PC-3 (cell line): ENCODE measurements at regions not wholly inside any gene's neighbourhood (a gene's known extent, or its start where the extent isn't known, plus 50 kb on each side); places are given as distances from the start of the nearest gene placed in this dataset.

ENCODE experiments used
- ATAC-seq: fragments of 200-7000 bp; cut with Tn5 transposase; 2 replicates; pipeline ENCODE4 v1.9.1; 2020; ENCODE audit warnings: mild to moderate bottlenecking, moderate library complexity
- BruUV-seq: library from RNA; stranded (reverse); fragments of 400-500 nt; replicated peaks from 2 replicates; lab custom pipeline; 2021; lab: Mats Ljungman, UMichigan
- CTCF ChIA-PET: fragments of 300-600 bp; sonication (Branson Sonifier 250); formaldehyde crosslinking; loops from one replicate; lab custom pipeline; 2022; ENCODE audit warnings: antibody characterized with exemption; lab: Charles Lee
- POLR2A ChIA-PET: fragments of 300-600 bp; sonication (Branson Sonifier 250); formaldehyde crosslinking; loops from one replicate; lab custom pipeline; 2022; ENCODE audit warnings: antibody characterized with exemption; ENCODE audit not compliant: unreplicated experiment; lab: Charles Lee
- DNase-seq: peaks from one replicate; pipeline ENCODE4 v3.0.0-alpha.2; 2015
- H2AFZ ChIP-seq: fragments of 300-600 bp; sonication (generic); 2 replicates; pipeline ENCODE4 v1.6.0; 2016; ENCODE audit warnings: antibody characterized with exemption, low read length
- H3F3A ChIP-seq: fragments of 300-600 bp; sonication (generic); one replicate; pipeline ENCODE4 v1.6.0; 2017; ENCODE audit warnings: antibody characterized with exemption, low read length, control low read depth, mild to moderate bottlenecking; ENCODE audit not compliant: unreplicated experiment
- H3K27ac ChIP-seq: fragments of 300-600 bp; sonication (generic); 2 replicates; pipeline ENCODE4 v1.5.1; 2016; ENCODE audit warnings: mild to moderate bottlenecking, low read length
- H3K27me3 ChIP-seq: fragments of 300-600 bp; sonication (generic); 2 replicates; pipeline ENCODE4 v1.6.1; 2016; ENCODE audit warnings: low read length, mixed read lengths
- H3K36me3 ChIP-seq: fragments of 300-600 bp; sonication (generic); 2 replicates; pipeline ENCODE4 v1.6.1; 2016; ENCODE audit warnings: low read depth, mixed run types, low read length, mixed read lengths
- H3K4me1 ChIP-seq: fragments of 300-600 bp; sonication (generic); 2 replicates; pipeline ENCODE4 v1.5.1; 2016; ENCODE audit warnings: low read length; ENCODE audit not compliant: insufficient read depth
- H3K4me2 ChIP-seq: fragments of 300-600 bp; sonication (generic); 2 replicates; pipeline ENCODE4 v1.6.0; 2016; ENCODE audit warnings: low read length
- H3K4me3 ChIP-seq: fragments of 300-600 bp; sonication (generic); 2 replicates; pipeline ENCODE4 v1.5.1; 2016; ENCODE audit warnings: mild to moderate bottlenecking, low read length, mixed read lengths
- H3K79me2 ChIP-seq: fragments of 300-600 bp; sonication (generic); 2 replicates; pipeline ENCODE4 v1.6.1; 2017; ENCODE audit warnings: low read length, mixed read lengths
- H3K9ac ChIP-seq: fragments of 300-600 bp; sonication (generic); 2 replicates; pipeline ENCODE4 v1.6.0; 2016; ENCODE audit warnings: mild to moderate bottlenecking, low read length
- H3K9me2 ChIP-seq: fragments of 300-600 bp; sonication (generic); replicated peaks from 2 replicates; pipeline ENCODE4 v1.6.1; 2016; ENCODE audit warnings: mixed run types, low read length, mixed read lengths
- H3K9me3 ChIP-seq: fragments of 300-600 bp; sonication (generic); 2 replicates; pipeline ENCODE4 v1.6.1; 2016; ENCODE audit warnings: low read length, mixed read lengths
- H4K20me1 ChIP-seq: fragments of 300-600 bp; sonication (generic); 2 replicates; pipeline ENCODE4 v1.6.1; 2016; ENCODE audit warnings: low read length, mixed read lengths
- CTCF ChIP-seq: fragments of 300-600 bp; sonication (generic); conservative IDR thresholded peaks from 2 replicates; pipeline ENCODE4 v1.5.1; 2017; ENCODE audit warnings: antibody characterized with exemption, low read depth, mild to moderate bottlenecking, low read length
- EZH2 ChIP-seq: fragments of 300-600 bp; sonication (generic); IDR thresholded peaks from one replicate; pipeline ENCODE4 v1.6.1; 2017; ENCODE audit warnings: antibody characterized with exemption, mild to moderate bottlenecking, low read length; ENCODE audit not compliant: unreplicated experiment
- EZH2phosphoT487 ChIP-seq: fragments of 300-600 bp; sonication (generic); IDR thresholded peaks from 2 replicates; pipeline ENCODE4 v1.6.1; 2018; ENCODE audit warnings: mild to moderate bottlenecking, antibody characterized with exemption, low read length, borderline replicate concordance
- intact Hi-C: fragments of 100-400 bp; cut with micrococcal nuclease; formaldehyde crosslinking; loops from 2 replicates; pipeline ENCODE4 v1.9.0; 2023

GRCh38 chr16:54361246-54361645 is 74.7 kb upstream of the IRX3 start:
- no peak for DNase-seq
- H3K27me3 ChIP-seq = no peaks in the 10 kb centered on the region
- no peaks in the 10 kb centered on the region for H3K36me3 ChIP-seq
- H2AFZ ChIP-seq = no peak overlapping the region
- no peak overlapping the region for H3K4me2 ChIP-seq
- no peak overlapping the region for H3K9ac ChIP-seq
- H4K20me1 ChIP-seq = no peaks in the 10 kb centered on the region
- no peaks in the 10 kb centered on the region for H3K4me1 ChIP-seq
- CTCF ChIA-PET = no interaction called here
- no peaks in the 10 kb centered on the region for H3K9me3 ChIP-seq
- H3F3A ChIP-seq = no peaks in the 10 kb centered on the region
- no peaks in the 10 kb centered on the region for H3K79me2 ChIP-seq
- H3K4me3 ChIP-seq = no peak overlapping the region
- ATAC-seq = no peak
- no peaks in the 10 kb centered on the region for H3K9me2 ChIP-seq
- intact Hi-C loops = no loop called here
- BruUV-seq = no TSS peak
- H3K27ac ChIP-seq = no peak overlapping the region
- TF ChIP-seq CTCF (no peak), EZH2phosphoT487 (no peak), EZH2 (no peak)
- POLR2A ChIA-PET = no interaction called here

- intact Hi-C loops = no loop called here
- Histone ChIP-seq H3K36me3 (no peaks in the 10 kb centered on the region), H3K4me3 (no peak overlapping the region), H3K9me3 (no peaks in the 10 kb centered on the region), H3K79me2 (no peaks in the 10 kb centered on the region), H2AFZ (no peak overlapping the region), H4K20me1 (no peaks in the 10 kb centered on the region), H3K4me1 (no peaks in the 10 kb centered on the region), H3K9ac (no peak overlapping the region), H3K27me3 (no peaks in the 10 kb centered on the region), H3F3A (no peaks in the 10 kb centered on the region), H3K4me2 (no peak overlapping the region), H3K9me2 (no peaks in the 10 kb centered on the region), H3K27ac (no peak overlapping the region)
- BruUV-seq = no TSS peak
- POLR2A ChIA-PET = no interaction called here
- no peak for TF ChIP-seq CTCF
- TF ChIP-seq EZH2 = no peak
- no peak for TF ChIP-seq EZH2phosphoT487
- no peak for ATAC-seq
- CTCF ChIA-PET = no interaction called here
- no peak for DNase-seq
Measured at GRCh38 chr16:54360681-54361080, 74.1 kb upstream of the IRX3 start.

GRCh38 chr16:54359555-54359954 is 73.0 kb upstream of the IRX3 start:
- H2AFZ ChIP-seq = no peak overlapping the region
- BruUV-seq = no TSS peak
- H3K9me2 ChIP-seq = no peaks in the 10 kb centered on the region
- no peaks in the 10 kb centered on the region for H4K20me1 ChIP-seq
- no peak overlapping the region for H3K4me3 ChIP-seq
- no peak overlapping the region for H3K4me2 ChIP-seq
- ATAC-seq (no peak), DNase-seq (no peak)
- no peaks in the 10 kb centered on the region for H3F3A ChIP-seq
- CTCF ChIA-PET = no interaction called here
- TF ChIP-seq CTCF (no peak), EZH2 (no peak)
- no peaks in the 10 kb centered on the region for H3K9me3 ChIP-seq
- H3K36me3 ChIP-seq = no peaks in the 10 kb centered on the region
- no peaks in the 10 kb centered on the region for H3K27me3 ChIP-seq
- POLR2A ChIA-PET = no interaction called here
- H3K79me2 ChIP-seq = no peaks in the 10 kb centered on the region
- no peak overlapping the region for H3K9ac ChIP-seq
- H3K4me1 ChIP-seq = no peaks in the 10 kb centered on the region
- no peak overlapping the region for H3K27ac ChIP-seq
- intact Hi-C loops = no loop called here
